MM.1S (cell line): ENCODE measurements at regions not wholly inside any gene's neighbourhood (a gene's known extent, or its start where the extent isn't known, plus 50 kb on each side); places are given as distances from the start of the nearest gene placed in this dataset.

ENCODE experiments used
- CTCF ChIP-seq: fragments of 300-600 bp; sonication (generic); IDR thresholded peaks from 2 replicates; pipeline ENCODE4 v1.5.1; 2016; ENCODE audit warnings: antibody characterized with exemption, low read length, mixed read lengths
- EZH2 ChIP-seq: fragments of 300-600 bp; sonication (generic); optimal IDR thresholded peaks from 2 replicates; pipeline ENCODE3; 2017; ENCODE audit warnings: low read depth, mild to moderate bottlenecking, antibody characterized with exemption, low read length, mixed read lengths
- EZH2phosphoT487 ChIP-seq: fragments of 300-600 bp; sonication (generic); IDR thresholded peaks from 2 replicates; pipeline ENCODE4 v1.6.1; 2018; ENCODE audit warnings: antibody characterized with exemption, low read length

- TF ChIP-seq CTCF = no peak
- TF ChIP-seq EZH2phosphoT487 = no peak
- TF ChIP-seq EZH2 = no peak
Observed at GRCh38 chrX:39816871-39817731, 280.7 kb downstream of the BCOR start.
